ENCODE measurements at regions not wholly inside any gene's neighbourhood (a gene's known extent, or its start where the extent isn't known, plus 50 kb on each side); places are given as distances from the start of the nearest gene placed in this dataset.

DNA sequence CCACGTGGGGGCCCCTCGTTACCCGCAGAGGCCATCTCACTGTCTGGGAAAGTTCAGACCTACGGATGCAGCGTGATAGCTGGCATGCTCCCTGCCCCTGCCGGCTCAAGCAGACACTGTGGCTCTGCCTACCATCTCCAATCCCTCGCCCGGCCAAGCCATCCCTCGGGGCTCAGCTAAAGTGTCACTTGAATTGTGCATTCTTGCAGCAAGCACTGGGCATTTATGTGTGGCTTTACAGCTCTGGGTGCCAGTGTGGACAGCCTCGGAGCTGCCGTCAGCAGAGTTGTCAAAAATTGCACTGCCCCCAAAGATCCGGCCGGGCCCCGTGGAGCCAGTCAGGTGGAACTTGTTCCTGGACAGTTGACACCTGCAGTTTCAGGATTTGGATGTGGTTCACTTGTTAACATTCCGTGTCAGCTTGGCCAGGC lies 75.0 kb upstream of the FGF3 start:
- Histone ChIP-seq H3K36me3 (ENCODE audit: insufficient read depth, low read length, poor library complexity, severe bottlenecking) (no peaks in the 10 kb centered on the region), H3K9me3 (ENCODE audit: low read depth, low read length, poor library complexity, severe bottlenecking) (no peaks in the 10 kb centered on the region), H3K27ac (ENCODE audit: low read depth, low read length, poor library complexity, severe bottlenecking) (no peak overlapping the region), H3K4me3 (ENCODE audit: low read depth, low read length, poor library complexity, severe bottlenecking) (no peak overlapping the region), H3K4me1 (ENCODE audit: insufficient read depth, low read length, poor library complexity, severe bottlenecking) (no peaks in the 10 kb centered on the region), H3K27me3 (replicated peaks; ENCODE audit: insufficient read depth, low read depth, low read length, poor library complexity) (peaks cover 19% of the 10 kb centered on the region)
- no peak for DNase-seq (ENCODE audit: low spot score)
- CTCF ChIA-PET = no interaction called here
- BruUV-seq (replicated peaks) = no TSS peak
- intact Hi-C loops (cut with micrococcal nuclease; ENCODE audit: unreplicated experiment) = no loop called here
- TF ChIP-seq EZH2 (IDR thresholded peaks at IDR 0.05; ENCODE audit: borderline replicate concordance, low read depth, low read length, poor library complexity, severe bottlenecking) = no peak
- TF ChIP-seq, protein P1, sequence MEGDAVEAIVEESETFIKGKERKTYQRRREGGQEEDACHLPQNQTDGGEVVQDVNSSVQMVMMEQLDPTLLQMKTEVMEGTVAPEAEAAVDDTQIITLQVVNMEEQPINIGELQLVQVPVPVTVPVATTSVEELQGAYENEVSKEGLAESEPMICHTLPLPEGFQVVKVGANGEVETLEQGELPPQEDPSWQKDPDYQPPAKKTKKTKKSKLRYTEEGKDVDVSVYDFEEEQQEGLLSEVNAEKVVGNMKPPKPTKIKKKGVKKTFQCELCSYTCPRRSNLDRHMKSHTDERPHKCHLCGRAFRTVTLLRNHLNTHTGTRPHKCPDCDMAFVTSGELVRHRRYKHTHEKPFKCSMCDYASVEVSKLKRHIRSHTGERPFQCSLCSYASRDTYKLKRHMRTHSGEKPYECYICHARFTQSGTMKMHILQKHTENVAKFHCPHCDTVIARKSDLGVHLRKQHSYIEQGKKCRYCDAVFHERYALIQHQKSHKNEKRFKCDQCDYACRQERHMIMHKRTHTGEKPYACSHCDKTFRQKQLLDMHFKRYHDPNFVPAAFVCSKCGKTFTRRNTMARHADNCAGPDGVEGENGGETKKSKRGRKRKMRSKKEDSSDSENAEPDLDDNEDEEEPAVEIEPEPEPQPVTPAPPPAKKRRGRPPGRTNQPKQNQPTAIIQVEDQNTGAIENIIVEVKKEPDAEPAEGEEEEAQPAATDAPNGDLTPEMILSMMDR (conservative IDR thresholded peaks at IDR 0.05; ENCODE audit: low read depth, low read length) = no peak
- POLR2A ChIA-PET (ENCODE audit: low non-redundant PET) = no interaction called here

DNA sequence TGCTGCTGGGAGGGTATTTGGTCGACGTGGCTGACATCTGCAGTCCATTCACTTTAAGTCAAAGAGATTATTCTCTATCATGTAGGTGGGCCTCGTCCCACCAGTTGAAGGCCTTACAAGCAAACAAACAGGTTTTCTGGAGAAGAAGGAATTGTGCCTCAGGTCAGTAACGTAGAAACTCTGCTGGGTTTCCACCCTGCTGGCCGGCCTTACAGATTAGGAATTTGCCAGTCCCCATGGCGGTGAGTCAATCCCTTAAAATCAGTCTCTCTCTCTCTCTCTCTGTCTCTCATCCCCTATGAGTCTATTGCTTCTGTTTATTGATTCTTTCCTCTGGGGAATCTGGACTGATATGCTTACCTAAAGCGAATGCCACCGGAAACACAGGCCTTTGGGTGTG lies 75.4 kb upstream of the FGF3 start:
- Histone ChIP-seq H3K27me3 (replicated peaks; ENCODE audit: insufficient read depth, low read depth, low read length, poor library complexity) (peaks cover 19% of the 10 kb centered on the region), H3K27ac (ENCODE audit: low read depth, low read length, poor library complexity, severe bottlenecking) (no peak overlapping the region), H3K4me1 (ENCODE audit: insufficient read depth, low read length, poor library complexity, severe bottlenecking) (no peaks in the 10 kb centered on the region), H3K4me3 (ENCODE audit: low read depth, low read length, poor library complexity, severe bottlenecking) (no peak overlapping the region), H3K36me3 (ENCODE audit: insufficient read depth, low read length, poor library complexity, severe bottlenecking) (no peaks in the 10 kb centered on the region), H3K9me3 (ENCODE audit: low read depth, low read length, poor library complexity, severe bottlenecking) (no peaks in the 10 kb centered on the region)
- CTCF ChIA-PET = no interaction called here
- TF ChIP-seq, protein P1 (conservative IDR thresholded peaks at IDR 0.05; ENCODE audit: low read depth, low read length) = no peak
- TF ChIP-seq EZH2 (IDR thresholded peaks at IDR 0.05; ENCODE audit: borderline replicate concordance, low read depth, low read length, poor library complexity, severe bottlenecking) = no peak
- DNase-seq (ENCODE audit: low spot score) = no peak
- POLR2A ChIA-PET (ENCODE audit: low non-redundant PET) = no interaction called here
- no TSS peak for BruUV-seq (replicated peaks)
- intact Hi-C loops (cut with micrococcal nuclease; ENCODE audit: unreplicated experiment) = no loop called here

- peaks cover 14% of the 10 kb centered on the region for H3K27me3 ChIP-seq (replicated peaks; ENCODE audit: insufficient read depth, low read depth, low read length, poor library complexity)
- H3K9me3 ChIP-seq (ENCODE audit: low read depth, low read length, poor library complexity, severe bottlenecking) = no peaks in the 10 kb centered on the region
- no TSS peak for BruUV-seq (replicated peaks)
- H3K4me3 ChIP-seq (ENCODE audit: low read depth, low read length, poor library complexity, severe bottlenecking) = no peak overlapping the region
- ChIA-PET POLR2A (ENCODE audit: low non-redundant PET) (no interaction called here), CTCF (no interaction called here)
- H3K36me3 ChIP-seq (ENCODE audit: insufficient read depth, low read length, poor library complexity, severe bottlenecking) = no peaks in the 10 kb centered on the region
- no peaks in the 10 kb centered on the region for H3K4me1 ChIP-seq (ENCODE audit: insufficient read depth, low read length, poor library complexity, severe bottlenecking)
- TF ChIP-seq, protein P1 (conservative IDR thresholded peaks at IDR 0.05; ENCODE audit: low read depth, low read length) = no peak
- no peak for TF ChIP-seq EZH2 (IDR thresholded peaks at IDR 0.05; ENCODE audit: borderline replicate concordance, low read depth, low read length, poor library complexity, severe bottlenecking)
- intact Hi-C loops (cut with micrococcal nuclease; ENCODE audit: unreplicated experiment) = no loop called here
- H3K27ac ChIP-seq (ENCODE audit: low read depth, low read length, poor library complexity, severe bottlenecking) = no peak overlapping the region
- no peak for DNase-seq (ENCODE audit: low spot score)
Observed at GRCh38 chr11:69896250-69896649, 77.0 kb upstream of the FGF3 start.

Data from A673 (cell line).